ENCODE measurements at regions not wholly inside any gene's neighbourhood (a gene's known extent, or its start where the extent isn't known, plus 50 kb on each side); places are given as distances from the start of the nearest gene placed in this dataset.

- TF ChIP-seq CTCF (IDR thresholded peaks at IDR 0.05): no peak
- TF ChIP-seq EZH2 (IDR thresholded peaks at IDR 0.05; ENCODE audit: borderline replicate concordance, insufficient read depth, low read depth, low read length, poor library complexity, severe bottlenecking): no peak
Observed at GRCh38 chr17:33954597-33954996, 300.5 kb upstream of the CCL2 start.
